Neural progenitor cell (in vitro differentiated cells): ENCODE measurements at regions not wholly inside any gene's neighbourhood (a gene's known extent, or its start where the extent isn't known, plus 50 kb on each side); places are given as distances from the start of the nearest gene placed in this dataset.

Experiments used
- DNase-seq: peaks from one replicate; pipeline ENCODE4 v3.0.0-alpha.2; 2016; ENCODE audit warnings: low spot score
- H2AFZ ChIP-seq: fragments of 200-600 bp; sonication (generic); replicated peaks from 2 replicates; pipeline ENCODE4 v1.6.1; 2016; ENCODE audit warnings: antibody characterized with exemption
- H3F3A ChIP-seq: fragments of 200-600 bp; sonication (generic); 2 replicates; pipeline ENCODE4 v1.6.1; 2016; ENCODE audit warnings: antibody characterized with exemption, low read depth
- H3K27ac ChIP-seq: fragments of 200-600 bp; sonication (generic); 2 replicates; pipeline ENCODE4 v1.5.1; 2016; ENCODE audit warnings: mild to moderate bottlenecking
- H3K27me3 ChIP-seq: fragments of 200-600 bp; sonication (generic); 2 replicates; pipeline ENCODE4 v1.6.1; 2016; ENCODE audit warnings: mild to moderate bottlenecking, moderate library complexity
- H3K36me3 ChIP-seq: fragments of 200-600 bp; sonication (generic); 2 replicates; pipeline ENCODE4 v1.5.1; 2016
- H3K4me1 ChIP-seq: fragments of 200-600 bp; sonication (generic); 2 replicates; pipeline ENCODE4 v1.6.1; 2016; ENCODE audit warnings: mixed run types
- H3K4me2 ChIP-seq: fragments of 200-600 bp; sonication (generic); 2 replicates; pipeline ENCODE4 v1.6.1; 2016
- H3K4me3 ChIP-seq: fragments of 200-600 bp; sonication (generic); 2 replicates; pipeline ENCODE4 v1.5.1; 2016
- H3K79me2 ChIP-seq: fragments of 200-600 bp; sonication (generic); 2 replicates; pipeline ENCODE4 v1.6.1; 2016; ENCODE audit warnings: low read depth
- H3K9ac ChIP-seq: fragments of 200-600 bp; sonication (generic); 2 replicates; pipeline ENCODE4 v1.6.1; 2016
- H3K9me3 ChIP-seq: fragments of 200-600 bp; sonication (generic); 2 replicates; pipeline ENCODE4 v1.5.1; 2016; ENCODE audit warnings: low read depth
- H4K20me1 ChIP-seq: fragments of 200-600 bp; sonication (generic); 2 replicates; pipeline ENCODE4 v1.6.1; 2016; ENCODE audit warnings: low read depth
- H3K27ac Mint-ChIP-seq: 3 replicates; pipeline ENCODE4 v1.8.0; 2021; ENCODE audit warnings: mixed read lengths
- H3K27me3 Mint-ChIP-seq: 2 replicates; pipeline ENCODE4 v1.8.0; 2022; ENCODE audit warnings: low read depth, mild to moderate bottlenecking, inconsistent platforms, moderate library complexity, mixed read lengths; ENCODE audit not compliant: insufficient read depth
- H3K36me3 Mint-ChIP-seq: 3 replicates; pipeline ENCODE4 v1.8.0; 2021; ENCODE audit warnings: mixed read lengths
- H3K4me1 Mint-ChIP-seq: 3 replicates; pipeline ENCODE4 v1.8.0; 2021; ENCODE audit warnings: mixed read lengths
- H3K4me3 Mint-ChIP-seq: 3 replicates; pipeline ENCODE4 v1.8.0; 2021; ENCODE audit warnings: mild to moderate bottlenecking, moderate library complexity, mixed read lengths
- H3K9me3 Mint-ChIP-seq: 3 replicates; pipeline ENCODE4 v1.8.0; 2020; ENCODE audit warnings: mixed read lengths
- EZH2 ChIP-seq: fragments of 200-600 bp; sonication (generic); IDR thresholded peaks from 2 replicates; pipeline ENCODE4 v1.6.1; 2017; ENCODE audit warnings: antibody characterized with exemption, mild to moderate bottlenecking, moderate library complexity
- EZH2phosphoT487 ChIP-seq: fragments of 200-600 bp; sonication (generic); IDR thresholded peaks from 2 replicates; pipeline ENCODE4 v1.6.1; 2017; ENCODE audit warnings: antibody characterized with exemption
- TF ChIP-seq, protein P1 (sequence below): fragments of 200-600 bp; sonication (generic); IDR thresholded peaks from 2 replicates; pipeline ENCODE4 v1.5.1; 2017; ENCODE audit warnings: antibody characterized with exemption, mild to moderate bottlenecking

- Histone ChIP-seq H3K79me2 (no peaks in the 10 kb centered on the region), H2AFZ (no peak overlapping the region), H3K9ac (no peak overlapping the region), H3K27ac (no peak overlapping the region), H4K20me1 (no peaks in the 10 kb centered on the region), H3K4me3 (no peak overlapping the region), H3K4me1 (peaks cover 6% of the 10 kb centered on the region), H3F3A (no peaks in the 10 kb centered on the region), H3K36me3 (no peaks in the 10 kb centered on the region), H3K27me3 (no peaks in the 10 kb centered on the region), H3K4me2 (no peak overlapping the region), H3K9me3 (no peaks in the 10 kb centered on the region)
- H3K9me3 Mint-ChIP-seq, result peaks cover 4% of the 10 kb centered on the region
- TF ChIP-seq, protein P1, sequence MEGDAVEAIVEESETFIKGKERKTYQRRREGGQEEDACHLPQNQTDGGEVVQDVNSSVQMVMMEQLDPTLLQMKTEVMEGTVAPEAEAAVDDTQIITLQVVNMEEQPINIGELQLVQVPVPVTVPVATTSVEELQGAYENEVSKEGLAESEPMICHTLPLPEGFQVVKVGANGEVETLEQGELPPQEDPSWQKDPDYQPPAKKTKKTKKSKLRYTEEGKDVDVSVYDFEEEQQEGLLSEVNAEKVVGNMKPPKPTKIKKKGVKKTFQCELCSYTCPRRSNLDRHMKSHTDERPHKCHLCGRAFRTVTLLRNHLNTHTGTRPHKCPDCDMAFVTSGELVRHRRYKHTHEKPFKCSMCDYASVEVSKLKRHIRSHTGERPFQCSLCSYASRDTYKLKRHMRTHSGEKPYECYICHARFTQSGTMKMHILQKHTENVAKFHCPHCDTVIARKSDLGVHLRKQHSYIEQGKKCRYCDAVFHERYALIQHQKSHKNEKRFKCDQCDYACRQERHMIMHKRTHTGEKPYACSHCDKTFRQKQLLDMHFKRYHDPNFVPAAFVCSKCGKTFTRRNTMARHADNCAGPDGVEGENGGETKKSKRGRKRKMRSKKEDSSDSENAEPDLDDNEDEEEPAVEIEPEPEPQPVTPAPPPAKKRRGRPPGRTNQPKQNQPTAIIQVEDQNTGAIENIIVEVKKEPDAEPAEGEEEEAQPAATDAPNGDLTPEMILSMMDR, result no peak
- no peak for TF ChIP-seq EZH2
- no peak for TF ChIP-seq EZH2phosphoT487
- no peak overlapping the region for H3K27ac Mint-ChIP-seq
- peaks cover 2% of the 10 kb centered on the region for H3K36me3 Mint-ChIP-seq
- no peak for DNase-seq
- no peak overlapping the region for H3K4me3 Mint-ChIP-seq
- H3K27me3 Mint-ChIP-seq, result peaks cover 3% of the 10 kb centered on the region
- H3K4me1 Mint-ChIP-seq, result no peaks in the 10 kb centered on the region
Measured at GRCh38 chr15:96097661-96098060, 232.8 kb upstream of the NR2F2 start.

- H3K9me3 Mint-ChIP-seq, result peaks cover 5% of the 10 kb centered on the region
- no peak overlapping the region for H3K27ac ChIP-seq
- H3K9me3 ChIP-seq, result no peaks in the 10 kb centered on the region
- H3K36me3 ChIP-seq, result no peaks in the 10 kb centered on the region
- H2AFZ ChIP-seq, result no peak overlapping the region
- no peaks in the 10 kb centered on the region for H3K36me3 Mint-ChIP-seq
- no peaks in the 10 kb centered on the region for H3K27me3 ChIP-seq
- no peak overlapping the region for H3K4me2 ChIP-seq
- TF ChIP-seq EZH2, result no peak
- TF ChIP-seq EZH2phosphoT487, result no peak
- TF ChIP-seq, protein P1, result no peak
- H3K4me1 ChIP-seq, result peaks cover 2% of the 10 kb centered on the region
- no peak for DNase-seq
- H3K4me1 Mint-ChIP-seq, result peaks cover 7% of the 10 kb centered on the region
- H4K20me1 ChIP-seq, result no peaks in the 10 kb centered on the region
- no peak overlapping the region for H3K4me3 ChIP-seq
- H3K9ac ChIP-seq, result no peak overlapping the region
- H3F3A ChIP-seq, result no peaks in the 10 kb centered on the region
- H3K79me2 ChIP-seq, result no peaks in the 10 kb centered on the region
- H3K27ac Mint-ChIP-seq, result no peak overlapping the region
- no peaks in the 10 kb centered on the region for H3K27me3 Mint-ChIP-seq
- no peak overlapping the region for H3K4me3 Mint-ChIP-seq
Measured at GRCh38 chr15:96102631-96103030, 227.9 kb upstream of the NR2F2 start.

DNA sequence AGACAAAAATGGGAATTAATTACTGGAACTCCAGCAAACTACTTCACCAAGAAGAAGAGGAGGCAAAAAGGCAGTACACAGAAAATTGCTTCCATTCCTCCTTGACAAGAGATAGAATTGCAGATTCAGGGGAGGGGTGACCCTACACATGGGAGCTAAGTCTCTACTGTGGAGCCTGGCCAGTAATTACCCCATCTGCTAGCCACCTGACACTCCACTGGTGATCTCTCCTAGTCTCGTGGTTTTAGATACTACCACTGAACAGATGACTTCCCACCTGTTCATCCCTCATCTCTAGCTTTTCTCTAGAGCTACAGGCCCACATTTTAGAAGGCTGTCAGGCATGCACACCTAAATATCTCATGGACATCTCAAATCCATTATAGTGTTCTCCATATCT lies 224.3 kb upstream of the NR2F2 start:
- H3K4me1 Mint-ChIP-seq, result peaks cover 7% of the 10 kb centered on the region

More for the DNA sequence above, 224.3 kb upstream of the NR2F2 start:
- Histone ChIP-seq H3K36me3 (no peaks in the 10 kb centered on the region), H3K27me3 (no peaks in the 10 kb centered on the region), H3K9me3 (no peaks in the 10 kb centered on the region), H3K79me2 (no peaks in the 10 kb centered on the region), H3F3A (no peaks in the 10 kb centered on the region), H3K4me1 (no peaks in the 10 kb centered on the region), H3K27ac (no peak overlapping the region), H3K9ac (no peak overlapping the region), H3K4me3 (no peak overlapping the region), H3K4me2 (no peak overlapping the region), H4K20me1 (no peaks in the 10 kb centered on the region), H2AFZ (no peak overlapping the region)
- Mint-ChIP-seq H3K27ac (no peak overlapping the region), H3K9me3 (peaks cover 5% of the 10 kb centered on the region), H3K36me3 (no peaks in the 10 kb centered on the region), H3K4me3 (no peak overlapping the region), H3K27me3 (no peaks in the 10 kb centered on the region)
- TF ChIP-seq, protein P1, result no peak
- TF ChIP-seq EZH2 (no peak), EZH2phosphoT487 (no peak)
- no peak for DNase-seq
